NCI-H2107 (cell line): ENCODE measurements at regions not wholly inside any gene's neighbourhood (a gene's known extent, or its start where the extent isn't known, plus 50 kb on each side); places are given as distances from the start of the nearest gene placed in this dataset.
"Not testable (repeated sequence)": the region's sequence is repeated elsewhere in the genome, so short reads cannot be mapped to it uniquely, and the experiment has no call there.

ENCODE experiments used
- DNase-seq: peaks from one replicate; lab custom pipeline; 2025; lab: John Stamatoyannopoulos, UW

DNA sequence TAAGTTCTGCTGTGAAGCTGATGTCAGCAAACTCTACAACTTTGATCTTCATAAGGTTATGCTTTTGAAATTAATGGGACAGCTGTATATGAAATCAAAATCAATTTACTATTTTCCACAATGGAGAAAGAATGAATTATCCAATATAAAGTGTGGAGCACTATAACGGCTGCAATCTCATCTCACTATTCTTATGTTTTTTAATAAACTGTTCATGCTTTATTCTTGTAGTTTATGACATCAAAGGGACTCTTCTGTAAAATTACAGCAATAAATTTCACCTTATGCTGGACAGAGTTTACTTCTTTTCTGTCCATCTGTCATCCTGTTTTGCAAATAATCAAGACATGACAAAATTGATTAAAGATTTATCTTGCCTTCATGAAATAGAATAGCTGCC, 192.5 kb downstream of the TECRL start:
- no peak for DNase-seq

DNA sequence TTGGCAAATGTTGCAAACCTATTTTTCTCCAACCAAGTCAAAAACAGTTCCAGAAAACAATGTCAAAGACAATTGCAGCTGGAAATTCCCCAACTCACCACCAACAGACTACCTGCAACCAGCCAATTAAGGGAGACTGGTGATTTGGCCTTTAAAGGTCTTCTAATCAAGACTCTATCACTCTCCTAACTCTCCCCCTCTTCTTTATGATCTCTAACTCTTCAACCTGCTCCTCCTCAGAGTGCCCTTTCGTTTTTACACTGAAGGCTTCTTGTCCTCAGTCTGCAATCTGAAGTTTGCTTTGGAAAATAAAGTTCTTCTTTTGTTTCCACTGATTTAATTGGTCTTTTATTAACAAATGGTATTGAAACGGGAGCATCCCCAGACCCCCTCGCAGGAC, 203.9 kb downstream of the TECRL start:
- no peak for DNase-seq

- no peak for DNase-seq
Measured at GRCh38 chr4:64200001-64200555, 209.2 kb downstream of the TECRL start.

DNA sequence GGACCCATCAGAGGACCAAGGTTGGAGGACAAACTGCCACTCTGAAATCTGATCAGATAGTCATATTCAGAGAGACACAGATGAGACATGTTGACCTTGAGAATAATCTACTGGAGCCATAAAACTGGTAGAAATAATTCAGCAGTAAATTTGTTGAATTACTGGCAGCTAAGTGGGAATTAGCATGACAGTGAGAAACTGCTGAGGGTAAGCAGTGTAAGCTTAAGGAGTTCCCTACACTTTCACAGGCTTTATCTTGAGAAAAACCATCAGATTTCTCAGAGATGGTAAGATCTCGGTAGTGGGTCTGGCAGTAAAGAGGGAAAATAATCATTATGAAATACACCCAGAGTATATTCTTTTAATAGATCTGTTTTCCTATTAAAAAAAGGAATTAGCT, 213.7 kb downstream of the TECRL start:
- no peak for DNase-seq

DNA sequence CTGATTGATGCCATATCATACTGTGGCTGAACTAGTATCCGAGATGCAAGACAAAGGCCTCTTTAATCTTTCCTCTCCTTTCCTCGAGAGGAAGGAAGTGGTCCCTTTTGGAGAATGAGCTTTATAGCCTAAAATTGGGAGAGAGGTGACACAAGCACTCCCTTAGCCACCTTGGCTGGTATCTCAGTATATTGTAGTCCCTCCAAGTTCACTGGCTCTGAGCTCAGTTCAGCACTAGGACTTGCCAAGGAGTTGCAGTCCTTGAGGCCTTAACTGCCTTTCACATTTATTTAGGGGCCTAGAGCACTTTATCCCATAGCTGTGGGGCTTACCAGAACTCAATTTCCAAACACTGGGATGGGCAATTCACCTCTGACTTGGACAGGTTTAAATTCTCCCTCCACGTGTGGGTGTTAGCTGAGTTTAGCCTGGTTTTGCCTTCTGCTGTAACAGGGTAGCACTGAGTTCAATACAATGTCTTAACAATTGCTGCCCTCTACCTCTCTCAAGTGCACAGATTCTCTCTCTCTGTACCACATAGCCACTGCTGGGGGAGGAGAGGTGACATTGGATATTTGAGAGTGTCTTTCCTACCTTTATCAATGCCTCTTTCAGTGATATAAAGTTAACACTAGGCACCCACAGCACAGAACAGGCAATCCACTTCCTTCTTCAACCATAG, 216.4 kb downstream of the TECRL start:
- DNase-seq = no peak

DNA sequence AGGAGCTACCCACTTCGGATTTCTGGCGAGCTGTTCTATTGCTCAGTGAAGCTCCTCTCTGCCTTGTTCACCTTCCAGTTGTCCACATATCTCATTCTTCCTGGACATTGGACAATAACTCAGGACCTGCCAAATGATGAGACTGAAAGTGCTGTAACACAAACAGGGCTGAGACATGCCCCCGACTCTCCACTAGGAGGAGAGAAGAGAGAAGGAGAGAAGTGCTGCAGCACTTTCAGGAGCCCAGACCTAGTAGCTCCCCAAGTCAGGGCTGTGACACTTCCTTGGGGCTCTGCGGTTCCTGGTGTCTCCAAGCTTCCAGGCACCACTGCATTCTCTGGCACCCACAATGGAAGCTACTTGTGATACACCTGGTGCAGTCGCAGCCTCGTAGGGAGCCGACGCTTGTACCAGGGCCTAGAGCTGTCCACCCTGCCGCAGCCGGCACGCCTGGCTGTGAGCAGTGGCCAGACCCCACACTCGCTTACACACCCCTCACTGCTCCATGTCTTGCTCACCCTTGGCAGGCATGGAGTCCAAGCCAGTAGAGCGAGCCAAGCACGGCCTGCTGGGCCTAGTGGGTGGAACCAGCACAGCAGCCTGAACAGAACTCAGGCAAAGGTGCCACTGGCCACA, 234.9 kb downstream of the TECRL start:
- no peak for DNase-seq

DNA sequence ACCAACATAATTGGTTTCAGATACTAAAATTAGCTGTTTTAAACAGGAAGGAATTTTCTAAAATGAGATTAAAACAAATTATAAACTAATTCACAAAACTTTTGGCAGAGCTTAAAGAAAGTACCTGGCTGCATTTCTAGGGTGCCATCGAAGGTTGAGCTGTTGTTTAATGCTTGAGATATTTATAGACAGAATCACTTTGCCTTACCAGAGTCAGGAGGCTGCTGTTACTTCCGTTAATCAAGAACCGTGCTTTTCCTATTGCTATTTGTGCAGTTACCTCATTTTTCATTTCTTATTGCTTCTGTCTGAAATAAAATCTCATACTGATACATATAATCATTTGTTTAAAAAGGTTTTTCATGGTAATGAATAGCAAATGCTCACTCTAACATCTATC, 242.9 kb downstream of the TECRL start:
- DNase-seq = no peak

GRCh38 chr4:64158648-64159326, 250.5 kb downstream of the TECRL start:
- DNase-seq = no peak

DNA sequence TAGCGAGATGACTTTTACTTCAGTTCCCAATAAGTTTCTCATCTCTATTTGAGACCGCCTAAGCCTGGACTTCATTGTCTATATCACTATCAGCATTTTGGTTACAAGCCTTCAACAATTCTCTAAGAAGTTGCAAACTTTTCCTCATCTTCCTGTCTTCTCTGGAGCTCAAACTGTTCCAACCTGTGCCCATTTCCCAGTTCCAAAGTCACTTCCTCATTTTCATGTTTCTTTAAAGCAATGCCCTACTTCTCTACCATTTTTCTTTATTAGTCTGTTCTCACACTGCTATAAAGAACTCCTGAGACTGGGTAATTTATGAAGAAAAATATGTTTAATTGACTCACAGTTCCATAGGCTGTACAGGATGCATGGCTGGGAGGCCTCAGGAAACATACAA, 251.9 kb downstream of the TECRL start:
- DNase-seq = no peak

- no peak for DNase-seq
Measured at GRCh38 chr4:64156253-64156652, 253.0 kb downstream of the TECRL start.

- DNase-seq = no peak
Measured at GRCh38 chr4:64146030-64146429, 263.2 kb downstream of the TECRL start.

DNA sequence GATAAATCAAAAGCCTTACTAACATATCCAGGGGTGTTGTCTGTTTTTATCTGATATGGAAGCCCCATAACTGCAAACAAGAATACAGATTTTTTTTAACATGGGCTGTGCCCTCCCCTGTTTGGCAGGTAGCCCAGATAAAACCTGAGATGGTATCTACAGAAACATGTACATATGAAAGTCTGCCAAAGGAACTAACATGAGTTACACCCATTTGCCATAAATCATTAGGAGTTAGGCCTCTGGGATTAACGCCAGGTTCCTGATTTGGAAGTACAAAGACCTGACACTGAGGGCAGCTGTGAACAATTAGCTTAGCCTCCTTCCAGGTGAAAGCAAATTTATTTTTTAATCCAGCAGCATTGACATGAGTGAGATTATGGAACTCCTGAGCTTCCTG, 264.3 kb downstream of the TECRL start:
- DNase-seq = no peak

- DNase-seq = no peak
Measured at GRCh38 chr4:64130907-64131306, 278.3 kb downstream of the TECRL start.

DNA sequence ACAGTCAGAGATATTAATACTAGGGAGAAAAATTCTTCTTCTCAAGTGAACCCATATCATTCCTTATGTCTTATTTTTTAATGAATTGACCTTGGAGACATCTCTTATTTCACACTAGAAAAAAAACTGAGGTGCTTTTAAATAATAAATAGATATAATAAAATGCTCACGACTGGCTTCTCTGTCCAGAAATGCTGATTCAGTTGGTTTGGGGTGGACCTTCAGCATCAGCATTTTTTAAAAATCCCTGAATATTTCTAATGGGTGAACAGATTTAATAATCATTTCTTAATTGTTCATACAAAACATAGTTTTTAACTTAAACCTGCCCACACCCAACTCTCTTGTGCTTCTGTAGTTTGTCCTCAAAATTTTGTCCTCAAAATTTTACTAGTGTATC, 283.9 kb downstream of the TECRL start:
- DNase-seq = no peak

- no peak for DNase-seq
Measured at GRCh38 chr4:64121803-64122202, 287.4 kb downstream of the TECRL start.

- no peak for DNase-seq
Measured at GRCh38 chr4:64105903-64106302, 303.3 kb downstream of the TECRL start.

DNA sequence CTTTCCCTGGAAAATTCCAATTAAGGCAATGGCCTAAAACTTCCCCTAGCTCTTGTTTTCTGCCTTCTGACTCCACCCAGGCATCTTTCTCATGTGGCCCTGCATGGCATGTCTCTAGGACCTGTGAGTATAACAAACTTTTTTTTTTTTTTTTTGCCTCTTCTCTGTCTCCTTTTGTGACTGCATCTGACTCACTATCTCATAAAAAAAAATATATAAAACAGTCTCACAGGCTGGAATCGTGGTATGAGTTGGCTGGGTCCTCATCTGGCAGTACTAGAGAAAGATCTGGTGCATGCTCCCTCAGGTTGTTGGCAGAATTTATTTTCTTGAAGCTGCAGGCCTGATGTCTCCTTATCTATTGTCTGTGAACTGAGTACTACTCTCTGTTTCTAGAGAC, 313.9 kb downstream of the TECRL start:
- no peak for DNase-seq

DNA sequence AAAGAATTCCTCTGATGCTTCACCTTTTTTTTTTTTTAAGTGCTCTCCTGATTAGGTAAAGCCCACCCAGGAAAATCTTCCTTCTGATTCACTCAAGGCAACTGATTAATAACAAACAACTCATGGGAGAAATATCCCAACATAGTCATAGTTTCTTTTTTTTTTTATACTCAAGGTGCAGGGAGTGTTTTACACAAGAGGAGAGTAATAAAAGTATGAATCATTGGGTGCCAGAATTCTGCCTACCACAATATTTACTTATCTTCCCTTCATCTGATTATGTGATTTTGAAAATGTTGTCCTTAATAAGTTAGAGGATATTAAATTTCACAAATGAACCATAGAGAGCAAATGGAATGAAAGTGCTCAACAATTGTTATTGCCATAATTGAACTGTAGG, 329.9 kb downstream of the TECRL start:
- no peak for DNase-seq

- DNase-seq = no peak
Measured at GRCh38 chr4:64068096-64068495, 341.2 kb downstream of the TECRL start.

- no peak for DNase-seq
Measured at GRCh38 chr4:64062991-64063390, 346.3 kb downstream of the TECRL start.

DNA sequence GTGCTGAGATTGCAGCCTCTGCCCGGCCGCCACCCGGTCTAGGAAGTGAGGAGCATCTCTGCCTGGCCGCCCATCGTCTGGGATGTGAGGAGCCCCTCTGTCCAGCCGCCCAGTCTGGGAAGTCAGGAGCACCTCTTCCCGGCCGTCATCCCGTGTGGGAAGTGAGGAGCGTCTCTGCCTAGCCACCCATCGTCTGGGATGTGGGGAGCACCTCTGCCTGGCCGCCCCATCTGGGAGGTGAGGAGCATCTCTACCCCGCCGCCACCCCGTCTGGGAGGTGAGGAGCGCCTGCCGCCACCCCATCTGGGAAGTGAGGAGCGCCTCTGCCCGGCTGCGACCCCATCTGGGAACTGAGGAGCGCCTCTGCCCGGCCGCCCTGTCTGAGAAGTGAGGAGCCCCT, 372.2 kb downstream of the TECRL start:
- not testable (repeated sequence) for DNase-seq

GRCh38 chr4:64022560-64022959, 386.7 kb downstream of the TECRL start:
- DNase-seq = no peak

- DNase-seq = no peak
Measured at GRCh38 chr4:64016893-64017292, 392.4 kb downstream of the TECRL start.
